ENCODE measurements at regions not wholly inside any gene's neighbourhood (a gene's known extent, or its start where the extent isn't known, plus 50 kb on each side); places are given as distances from the start of the nearest gene placed in this dataset.
A peak's percentile ranks its signal among the peaks of the same experiment; 100 is the strongest.
"Not testable (repeated sequence)": the region's sequence is repeated elsewhere in the genome, so short reads cannot be mapped to it uniquely, and the experiment has no call there.

GRCh38 chr1:148362626-148363438 is 120.3 kb downstream of the PPIAL4G start:
- Histone ChIP-seq H3K79me2 (ENCODE audit: insufficient read depth, low read length) (no peaks in the 10 kb centered on the region), H3K9me3 (ENCODE audit: insufficient read depth, low read length, severe bottlenecking) (no peaks in the 10 kb centered on the region), H3K27me3 (ENCODE audit: insufficient read depth, low read length, poor library complexity) (no peaks in the 10 kb centered on the region), H3K9ac (ENCODE audit: low read depth, low read length) (no peak overlapping the region), H4K20me1 (ENCODE audit: insufficient read depth, low read length) (no peaks in the 10 kb centered on the region), H2AFZ (ENCODE audit: low read depth, low read length) (no peak overlapping the region), H3K36me3 (ENCODE audit: insufficient read depth, low read length) (no peaks in the 10 kb centered on the region), H3K4me2 (ENCODE audit: insufficient read depth, low read length) (no peak overlapping the region), H3K4me1 (ENCODE audit: insufficient read depth, low read length) (no peaks in the 10 kb centered on the region), H3K27ac (ENCODE audit: low read length) (no peak overlapping the region), H3K4me3 (ENCODE audit: low read depth in 1 of 2, low read length in 2 of 2) (no peak overlapping the region)
- no peak for DNase-seq
- no peak for ATAC-seq (ENCODE audit: insufficient read depth, low read depth)
- no peak for TF ChIP-seq CTCF (IDR thresholded peaks at IDR 0.05; ENCODE audit: borderline replicate concordance, extremely low read depth, low read length, poor library complexity, severe bottlenecking)
- TF ChIP-seq EZH2 (IDR thresholded peaks at IDR 0.05; ENCODE audit: borderline replicate concordance, low read depth, low read length, severe bottlenecking), result no peak

- ATAC-seq (ENCODE audit: insufficient read depth, low read depth) (no peak), DNase-seq (no peak)
- Histone ChIP-seq H3K27me3 (ENCODE audit: insufficient read depth, low read length, poor library complexity) (no peaks in the 10 kb centered on the region), H4K20me1 (ENCODE audit: insufficient read depth, low read length) (no peaks in the 10 kb centered on the region), H3K4me3 (ENCODE audit: low read depth in 1 of 2, low read length in 2 of 2) (no peak overlapping the region), H3K9ac (ENCODE audit: low read depth, low read length) (no peak overlapping the region), H3K4me1 (ENCODE audit: insufficient read depth, low read length) (no peaks in the 10 kb centered on the region), H3K79me2 (ENCODE audit: insufficient read depth, low read length) (no peaks in the 10 kb centered on the region), H3K27ac (ENCODE audit: low read length) (no peak overlapping the region), H2AFZ (ENCODE audit: low read depth, low read length) (no peak overlapping the region), H3K4me2 (ENCODE audit: insufficient read depth, low read length) (no peak overlapping the region), H3K36me3 (ENCODE audit: insufficient read depth, low read length) (no peaks in the 10 kb centered on the region), H3K9me3 (ENCODE audit: insufficient read depth, low read length, severe bottlenecking) (no peaks in the 10 kb centered on the region)
- TF ChIP-seq CTCF (IDR thresholded peaks at IDR 0.05; ENCODE audit: borderline replicate concordance, extremely low read depth, low read length, poor library complexity, severe bottlenecking), result no peak
- TF ChIP-seq EZH2 (IDR thresholded peaks at IDR 0.05; ENCODE audit: borderline replicate concordance, low read depth, low read length, severe bottlenecking), result no peak
Observed at GRCh38 chr1:148362216-148362611, 120.9 kb downstream of the PPIAL4G start.

GRCh38 chr1:148361427-148362215 is 121.5 kb downstream of the PPIAL4G start:
- H4K20me1 ChIP-seq (ENCODE audit: insufficient read depth, low read length); H3K27me3 ChIP-seq (ENCODE audit: insufficient read depth, low read length, poor library complexity); H3K79me2 ChIP-seq (ENCODE audit: insufficient read depth, low read length); DNase-seq; H3K4me1 ChIP-seq (ENCODE audit: insufficient read depth, low read length); H3K36me3 ChIP-seq (ENCODE audit: insufficient read depth, low read length); H3K4me3 ChIP-seq (ENCODE audit: low read depth in 1 of 2, low read length in 2 of 2); H3K4me2 ChIP-seq (ENCODE audit: insufficient read depth, low read length); H3K9me3 ChIP-seq (ENCODE audit: insufficient read depth, low read length, severe bottlenecking); H3K9ac ChIP-seq (ENCODE audit: low read depth, low read length); H3K27ac ChIP-seq (ENCODE audit: low read length); ATAC-seq (ENCODE audit: insufficient read depth, low read depth); H2AFZ ChIP-seq (ENCODE audit: low read depth, low read length): not testable (repeated sequence)
- peak; percentile 16 for TF ChIP-seq CTCF (IDR thresholded peaks at IDR 0.05; ENCODE audit: borderline replicate concordance, extremely low read depth, low read length, poor library complexity, severe bottlenecking)
